Chondrocyte (in vitro differentiated cells): ENCODE measurements at regions not wholly inside any gene's neighbourhood (a gene's known extent, or its start where the extent isn't known, plus 50 kb on each side); places are given as distances from the start of the nearest gene placed in this dataset.

Experiments used
- DNase-seq: peaks from one replicate; pipeline ENCODE4 v3.0.0; 2021; ENCODE audit warnings: mixed read lengths, low spot score
- H3K27ac Mint-ChIP-seq: one replicate; pipeline ENCODE4 v1.8.0; 2021; ENCODE audit warnings: mild to moderate bottlenecking, moderate library complexity, mixed read lengths; ENCODE audit not compliant: unreplicated experiment
- H3K27me3 Mint-ChIP-seq: 2 replicates; pipeline ENCODE4 v1.8.0; 2021; ENCODE audit warnings: low read depth, mixed read lengths
- H3K36me3 Mint-ChIP-seq: 2 replicates; pipeline ENCODE4 v1.8.0; 2021; ENCODE audit warnings: low read depth, mixed read lengths
- H3K4me1 Mint-ChIP-seq: 2 replicates; pipeline ENCODE4 v1.8.0; 2021; ENCODE audit warnings: low read depth, mild to moderate bottlenecking, mixed read lengths
- H3K4me3 Mint-ChIP-seq: one replicate; pipeline ENCODE4 v1.8.0; 2021; ENCODE audit warnings: mild to moderate bottlenecking, moderate library complexity, mixed read lengths; ENCODE audit not compliant: unreplicated experiment
- H3K9me3 Mint-ChIP-seq: 2 replicates; pipeline ENCODE4 v1.8.0; 2021; ENCODE audit warnings: low read depth, mixed read lengths
- CTCF ChIP-seq: fragments of 200-600 bp; sonication (generic); IDR thresholded peaks from 2 replicates; pipeline ENCODE4 v1.5.0; 2021; ENCODE audit warnings: antibody characterized with exemption, mild to moderate bottlenecking, moderate library complexity

- Mint-ChIP-seq H3K4me1 (peaks cover 17% of the 10 kb centered on the region), H3K9me3 (peaks cover 12% of the 10 kb centered on the region), H3K27me3 (no peaks in the 10 kb centered on the region), H3K4me3 (no peak overlapping the region), H3K27ac (no peak overlapping the region), H3K36me3 (peaks cover 2% of the 10 kb centered on the region)
- DNase-seq: no peak
- no peak for TF ChIP-seq CTCF
Observed at GRCh38 chr13:87998081-87998480, 326.9 kb downstream of the SLITRK5 start.

- Mint-ChIP-seq H3K27me3 (no peaks in the 10 kb centered on the region), H3K4me3 (no peak overlapping the region), H3K4me1 (peaks cover 17% of the 10 kb centered on the region), H3K27ac (peak overlapping the region; percentile 76), H3K36me3 (peaks cover 2% of the 10 kb centered on the region), H3K9me3 (peaks cover 8% of the 10 kb centered on the region)
- no peak for DNase-seq
- no peak for TF ChIP-seq CTCF
Observed at GRCh38 chr13:87999240-87999700, 328.1 kb downstream of the SLITRK5 start.

- Mint-ChIP-seq H3K4me3 (no peak overlapping the region), H3K9me3 (peaks cover 6% of the 10 kb centered on the region), H3K4me1 (peaks cover 17% of the 10 kb centered on the region), H3K27ac (peak overlapping the region; percentile 49), H3K27me3 (no peaks in the 10 kb centered on the region), H3K36me3 (peaks cover 2% of the 10 kb centered on the region)
- no peak for DNase-seq
- peak; percentile 58 for TF ChIP-seq CTCF
Observed at GRCh38 chr13:87999788-88000187, 328.6 kb downstream of the SLITRK5 start.

GRCh38 chr13:88000239-88000638 is 329.1 kb downstream of the SLITRK5 start:
- peaks cover 2% of the 10 kb centered on the region for H3K9me3 Mint-ChIP-seq
- H3K27ac Mint-ChIP-seq: no peak overlapping the region
- H3K36me3 Mint-ChIP-seq: peaks cover 2% of the 10 kb centered on the region
- DNase-seq: no peak
- no peak overlapping the region for H3K4me3 Mint-ChIP-seq
- H3K27me3 Mint-ChIP-seq: no peaks in the 10 kb centered on the region
- H3K4me1 Mint-ChIP-seq: peaks cover 17% of the 10 kb centered on the region
- no peak for TF ChIP-seq CTCF

GRCh38 chr13:88000787-88001186 is 329.6 kb downstream of the SLITRK5 start:
- H3K4me3 Mint-ChIP-seq: no peak overlapping the region
- H3K4me1 Mint-ChIP-seq: peaks cover 17% of the 10 kb centered on the region
- H3K9me3 Mint-ChIP-seq: no peaks in the 10 kb centered on the region
- TF ChIP-seq CTCF: no peak
- no peaks in the 10 kb centered on the region for H3K27me3 Mint-ChIP-seq
- no peak for DNase-seq
- H3K27ac Mint-ChIP-seq: no peak overlapping the region
- peaks cover 2% of the 10 kb centered on the region for H3K36me3 Mint-ChIP-seq
